Uterus (tissue), 3 donors: ENCODE measurements at regions not wholly inside any gene's neighbourhood (a gene's known extent, or its start where the extent isn't known, plus 50 kb on each side); places are given as distances from the start of the nearest gene placed in this dataset.

ENCODE experiments used
- DNase-seq, 2 donors: peaks; one replicate each; pipeline ENCODE4 v3.0.0-alpha.2; 2019 to 2020
- H3K27ac ChIP-seq, 2 donors: fragments of 200-600 bp; sonication (generic); 1 replicate in 1 of 2; 2 replicates in 1 of 2; pipeline ENCODE4 v1.5.1; 2016 to 2018
- H3K27me3 ChIP-seq, 2 donors: fragments of 200-600 bp; sonication (generic); one replicate each; pipeline ENCODE4 v1.5.1; 2018 to 2019; ENCODE audit warnings: control low read depth in 1 of 2
- H3K36me3 ChIP-seq, 2 donors: fragments of 200-600 bp; sonication (generic); one replicate each; pipeline ENCODE4 v1.5.1; 2019; ENCODE audit warnings: control low read depth in 1 of 2
- H3K4me1 ChIP-seq, 2 donors: fragments of 200-600 bp; sonication (generic); one replicate each; pipeline ENCODE4 v1.5.1; 2018 to 2019; ENCODE audit warnings: control low read depth in 1 of 2
- H3K4me3 ChIP-seq, 2 donors: fragments of 200-600 bp; sonication (generic); 1 replicate in 1 of 2; 2 replicates in 1 of 2; pipeline ENCODE4 v1.5.1; 2018 to 2019; ENCODE audit warnings: mild to moderate bottlenecking in 1 of 2
- H3K9me3 ChIP-seq, 2 donors: fragments of 200-600 bp; sonication (generic); one replicate each; pipeline ENCODE4 v1.5.1; 2019; ENCODE audit warnings: control low read depth in 1 of 2
- CTCF ChIP-seq, 4 experiments: fragments of 200-600 bp in 2 of 4; fragments of 450-650 bp in 2 of 4; sonication (generic) in 2 of 4; IDR thresholded peaks; one replicate each; pipeline ENCODE4 v1.5.1; 2016 to 2019; ENCODE audit warnings: antibody characterized with exemption in 4 of 4, mild to moderate bottlenecking in 2 of 4, moderate library complexity in 1 of 4
- POLR2A ChIP-seq, 2 donors: fragments of 450-650 bp; IDR thresholded peaks; one replicate each; pipeline ENCODE4 v1.6.1; 2016; ENCODE audit warnings: antibody characterized with exemption in 2 of 2, mild to moderate bottlenecking in 1 of 2, moderate library complexity in 1 of 2
- intact Hi-C: fragments of 100-400 bp; cut with DNase I; formaldehyde crosslinking; loops from one replicate; pipeline ENCODE4 v1.15.1; 2023; ENCODE audit warnings: low total_unique reads
- donor health status: DM: yes; HTN: yes; CAD: no.

- no peaks in the 10 kb centered on the region for H3K4me1 ChIP-seq
- H3K9me3 ChIP-seq: no peaks in the 10 kb centered on the region
- H3K27me3 ChIP-seq: no peaks in the 10 kb centered on the region
- intact Hi-C loops: no loop called here
- TF ChIP-seq CTCF (IDR thresholded peaks at IDR 0.05) (no peak), POLR2A (IDR thresholded peaks at IDR 0.05) (no peak)
- H3K27ac ChIP-seq: no peak overlapping the region
- no peaks in the 10 kb centered on the region for H3K36me3 ChIP-seq
- no peak for DNase-seq
- no peak overlapping the region for H3K4me3 ChIP-seq
Observed at GRCh38 chr4:111797455-111798163, 347.6 kb upstream of the FAM241A start.

GRCh38 chr4:111798840-111799239, 346.4 kb upstream of the FAM241A start:
- Histone ChIP-seq H3K27me3 (no peaks in the 10 kb centered on the region), H3K36me3 (no peaks in the 10 kb centered on the region), H3K4me3 (no peak overlapping the region), H3K4me1 (no peaks in the 10 kb centered on the region), H3K9me3 (no peaks in the 10 kb centered on the region), H3K27ac (no peak overlapping the region)
- intact Hi-C loops: no loop called here
- DNase-seq: no peak
- TF ChIP-seq POLR2A (IDR thresholded peaks at IDR 0.05) (no peak), CTCF (IDR thresholded peaks at IDR 0.05) (no peak)

GRCh38 chr4:111800551-111800950, 344.7 kb upstream of the FAM241A start:
- no peak for DNase-seq
- H3K9me3 ChIP-seq: no peaks in the 10 kb centered on the region
- H3K36me3 ChIP-seq: no peaks in the 10 kb centered on the region
- no peaks in the 10 kb centered on the region for H3K27me3 ChIP-seq
- intact Hi-C loops: no loop called here
- TF ChIP-seq CTCF (IDR thresholded peaks at IDR 0.05) (no peak), POLR2A (IDR thresholded peaks at IDR 0.05) (no peak)
- no peaks in the 10 kb centered on the region for H3K4me1 ChIP-seq
- no peak overlapping the region for H3K27ac ChIP-seq
- H3K4me3 ChIP-seq: no peak overlapping the region

GRCh38 chr4:111802191-111802590, 343.1 kb upstream of the FAM241A start:
- Histone ChIP-seq H3K9me3 (no peaks in the 10 kb centered on the region), H3K4me3 (no peak overlapping the region), H3K27ac (no peak overlapping the region), H3K27me3 (no peaks in the 10 kb centered on the region), H3K4me1 (no peaks in the 10 kb centered on the region), H3K36me3 (no peaks in the 10 kb centered on the region)
- intact Hi-C loops: no loop called here
- TF ChIP-seq CTCF (IDR thresholded peaks at IDR 0.05) (no peak), POLR2A (IDR thresholded peaks at IDR 0.05) (no peak)
- no peak for DNase-seq

GRCh38 chr4:111806331-111806730, 338.9 kb upstream of the FAM241A start:
- DNase-seq: no peak
- no peaks in the 10 kb centered on the region for H3K36me3 ChIP-seq
- H3K4me1 ChIP-seq: no peaks in the 10 kb centered on the region
- no peak overlapping the region for H3K27ac ChIP-seq
- H3K9me3 ChIP-seq: no peaks in the 10 kb centered on the region
- intact Hi-C loops: no loop called here
- H3K27me3 ChIP-seq: no peaks in the 10 kb centered on the region
- TF ChIP-seq POLR2A (IDR thresholded peaks at IDR 0.05): no peak
- no peak for TF ChIP-seq CTCF (IDR thresholded peaks at IDR 0.05)
- H3K4me3 ChIP-seq: no peak overlapping the region
